A172 (cell line): ENCODE measurements at regions not wholly inside any gene's neighbourhood (a gene's known extent, or its start where the extent isn't known, plus 50 kb on each side); places are given as distances from the start of the nearest gene placed in this dataset.
A peak's percentile ranks its signal among the peaks of the same experiment; 100 is the strongest.

ENCODE experiments used
- DNase-seq: peaks from one replicate; pipeline ENCODE4 v3.0.0-alpha.2; 2015; ENCODE audit warnings: low spot score

- no peak for DNase-seq
Observed at GRCh38 chr13:72120632-72121031, 253.6 kb upstream of the DACH1 start.

GRCh38 chr13:72113931-72114330, 246.9 kb upstream of the DACH1 start:
- DNase-seq = no peak

GRCh38 chr13:72113076-72113475, 246.1 kb upstream of the DACH1 start:
- DNase-seq = no peak

DNA sequence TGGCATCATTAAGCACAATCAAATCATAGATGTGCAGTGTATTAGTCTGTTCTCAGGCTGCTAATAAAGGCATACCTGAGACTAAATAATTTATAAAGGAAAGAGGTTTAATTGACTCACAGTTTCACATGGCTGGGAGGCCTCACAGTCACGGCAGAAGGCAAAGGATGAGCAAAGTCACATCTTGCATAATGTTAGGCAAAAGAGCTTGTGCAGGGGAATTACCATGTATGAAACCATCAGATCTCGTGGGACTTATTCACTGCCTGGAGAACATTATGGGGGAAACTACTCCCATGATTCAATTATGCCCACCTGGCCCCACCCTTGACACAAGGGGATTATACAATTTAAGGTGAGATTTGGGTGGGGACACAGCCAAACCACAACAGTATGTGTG, 245.2 kb upstream of the DACH1 start:
- no peak for DNase-seq

- peak; percentile 32 for DNase-seq
Observed at GRCh38 chr13:72109863-72110262, 242.9 kb upstream of the DACH1 start.

GRCh38 chr13:72104656-72105180, 237.7 kb upstream of the DACH1 start:
- no peak for DNase-seq

GRCh38 chr13:72101768-72102400, 234.9 kb upstream of the DACH1 start:
- no peak for DNase-seq

GRCh38 chr13:72100339-72100738, 233.3 kb upstream of the DACH1 start:
- no peak for DNase-seq

- DNase-seq = no peak
Observed at GRCh38 chr13:72097568-72097967, 230.6 kb upstream of the DACH1 start.

DNA sequence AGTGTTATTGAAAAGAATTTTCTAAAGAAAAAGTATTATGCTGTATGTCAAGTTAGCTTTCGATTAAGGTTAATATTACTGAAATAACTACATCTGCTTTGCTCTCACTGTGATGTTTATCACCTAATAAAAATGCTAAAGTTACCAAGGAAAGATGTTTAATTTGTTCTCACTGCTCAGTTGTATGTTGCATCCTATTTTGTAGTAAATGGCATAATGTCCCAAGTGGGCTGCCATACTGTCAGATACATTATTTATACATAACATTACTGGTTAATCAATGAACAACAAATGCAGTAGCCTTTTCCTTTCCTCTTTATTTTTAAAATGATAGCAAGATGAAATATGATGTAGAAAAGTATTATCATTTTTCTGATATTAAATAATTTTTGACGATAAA, 226.3 kb upstream of the DACH1 start:
- no peak for DNase-seq

DNA sequence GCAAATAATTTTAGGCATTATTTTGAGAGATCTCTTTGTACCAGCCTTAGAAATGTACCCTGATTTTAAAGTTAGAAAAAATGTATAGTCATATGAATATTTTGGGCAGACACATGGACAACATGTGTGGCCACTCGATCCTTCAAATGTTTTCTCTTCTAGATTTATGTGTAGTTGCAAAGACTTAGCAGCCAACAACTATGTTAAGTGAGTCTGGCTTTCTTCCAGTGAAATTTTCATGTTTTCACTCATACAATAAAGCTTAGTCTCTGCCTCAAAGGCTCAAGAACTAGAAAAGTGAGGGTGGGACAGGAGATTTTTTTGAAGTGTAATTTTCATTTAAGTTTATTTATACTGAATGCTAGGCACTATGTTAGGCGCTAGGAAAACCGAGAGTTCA, 207.7 kb upstream of the DACH1 start:
- no peak for DNase-seq

GRCh38 chr13:72072261-72072660, 205.3 kb upstream of the DACH1 start:
- DNase-seq = no peak

DNA sequence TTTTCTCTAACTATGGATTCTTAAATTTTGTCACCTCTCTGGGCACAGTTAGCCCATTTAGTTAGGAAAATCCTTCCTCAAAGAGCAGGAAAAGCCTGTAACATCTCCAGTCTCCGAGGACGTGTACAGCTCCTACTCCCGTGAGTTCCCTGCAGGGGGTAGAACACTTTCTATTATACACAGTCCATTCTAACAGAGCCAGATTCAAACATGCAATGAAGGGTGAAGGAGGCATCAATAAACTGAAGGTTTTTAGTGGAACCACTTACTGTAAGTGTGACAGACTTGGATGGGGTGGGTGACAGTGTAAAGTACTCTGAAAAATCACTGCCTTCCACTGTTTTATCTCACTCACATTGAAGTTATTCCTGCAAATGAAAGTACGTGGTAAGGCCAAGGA, 204.7 kb upstream of the DACH1 start:
- no peak for DNase-seq

GRCh38 chr13:72062566-72062965, 195.6 kb upstream of the DACH1 start:
- peak; percentile 71 for DNase-seq

GRCh38 chr13:72061613-72062012, 194.6 kb upstream of the DACH1 start:
- DNase-seq = no peak

- DNase-seq = no peak
Observed at GRCh38 chr13:72050251-72050650, 183.2 kb upstream of the DACH1 start.

DNA sequence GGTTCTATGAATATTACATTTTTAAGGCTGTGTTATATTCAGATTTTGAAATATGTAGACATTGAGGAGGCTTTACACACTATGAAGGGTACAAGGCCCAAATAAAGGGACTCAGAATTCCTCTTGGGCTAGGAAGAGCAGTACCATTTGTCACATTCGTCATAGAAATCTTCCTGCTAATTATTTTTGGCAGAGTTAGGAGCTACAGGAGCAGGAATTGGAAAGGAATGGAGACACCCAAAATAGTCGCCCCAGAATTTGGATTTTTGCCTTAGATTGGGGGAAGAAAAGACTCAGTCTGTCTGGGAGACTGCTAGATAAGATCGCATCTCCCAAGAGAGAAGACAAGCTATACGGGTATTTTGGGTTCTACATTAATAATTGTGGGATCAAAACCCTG, 176.4 kb upstream of the DACH1 start:
- DNase-seq = no peak

DNA sequence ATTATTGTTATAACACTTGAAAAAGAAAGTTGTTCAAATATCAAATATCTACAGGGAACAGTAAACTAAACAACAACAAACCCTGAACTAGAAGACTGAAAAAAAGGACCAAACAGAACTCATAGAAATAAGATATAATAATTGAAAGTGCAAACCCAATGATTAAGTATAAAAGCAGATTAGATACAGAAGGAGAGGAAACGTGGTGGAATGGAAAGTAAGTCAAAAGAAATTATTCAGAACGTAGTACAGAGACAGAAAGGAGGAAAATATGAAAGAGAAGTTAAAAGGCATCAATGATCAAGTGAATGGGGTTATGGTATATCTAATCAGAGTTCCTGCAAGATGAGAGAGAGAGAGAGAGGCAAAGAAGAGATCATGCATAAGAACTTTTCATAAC, 174.2 kb upstream of the DACH1 start:
- DNase-seq = no peak

DNA sequence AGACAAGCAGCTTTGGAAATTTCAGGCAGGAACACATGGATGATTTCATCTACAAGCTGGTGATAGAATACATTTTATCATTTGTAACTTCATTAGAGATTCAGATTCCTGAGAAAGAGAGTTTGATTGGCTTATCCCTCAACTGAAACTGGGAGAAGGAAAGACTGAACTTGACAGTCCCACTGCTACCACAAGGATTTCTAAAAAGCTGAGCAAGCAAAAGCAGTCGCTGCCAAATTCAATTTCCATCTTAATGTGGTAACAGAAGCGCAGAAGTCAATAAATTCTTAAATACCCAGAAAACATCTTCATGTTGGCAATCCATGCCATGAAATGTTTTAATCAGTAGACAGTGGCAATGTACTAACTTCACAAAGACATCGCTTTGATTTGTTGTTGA, 172.1 kb upstream of the DACH1 start:
- no peak for DNase-seq

DNA sequence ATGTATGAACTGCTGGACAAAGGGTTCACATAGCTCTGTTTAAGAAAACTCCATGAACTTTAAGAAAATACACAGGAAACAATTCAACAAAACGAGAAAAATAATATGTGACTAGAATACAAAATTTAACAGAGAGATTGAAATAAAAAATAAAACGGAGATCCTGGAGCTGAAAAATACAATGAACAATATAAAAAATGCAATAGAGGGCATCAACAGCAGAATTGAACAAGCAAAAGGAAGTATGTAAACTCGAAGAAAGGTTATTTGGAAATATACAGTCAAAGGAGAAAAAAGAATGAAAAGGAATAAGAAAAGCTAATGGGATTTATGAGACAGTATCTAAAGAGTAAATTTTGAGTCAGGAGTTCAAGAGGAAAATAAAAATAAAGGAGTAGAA, 163.0 kb upstream of the DACH1 start:
- DNase-seq = no peak

DNA sequence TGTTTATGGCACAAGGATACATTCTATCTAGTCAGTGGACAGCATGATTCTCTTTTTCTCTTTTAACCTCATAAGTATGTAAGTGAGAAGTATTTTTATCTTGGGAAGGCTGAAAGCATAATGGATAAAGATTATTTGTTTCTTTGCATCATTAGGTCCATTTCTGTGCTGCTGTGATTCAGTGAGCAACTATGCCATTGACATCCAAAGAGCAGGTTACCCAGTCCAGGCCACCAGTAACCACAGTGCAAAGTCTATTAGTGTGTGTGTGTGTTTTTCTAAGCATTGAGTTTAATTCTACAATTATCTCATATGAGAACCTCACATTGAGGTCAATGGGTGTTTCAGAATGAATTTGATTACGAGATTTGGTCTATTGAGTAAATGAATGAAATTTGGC, 158.8 kb upstream of the DACH1 start:
- no peak for DNase-seq

DNA sequence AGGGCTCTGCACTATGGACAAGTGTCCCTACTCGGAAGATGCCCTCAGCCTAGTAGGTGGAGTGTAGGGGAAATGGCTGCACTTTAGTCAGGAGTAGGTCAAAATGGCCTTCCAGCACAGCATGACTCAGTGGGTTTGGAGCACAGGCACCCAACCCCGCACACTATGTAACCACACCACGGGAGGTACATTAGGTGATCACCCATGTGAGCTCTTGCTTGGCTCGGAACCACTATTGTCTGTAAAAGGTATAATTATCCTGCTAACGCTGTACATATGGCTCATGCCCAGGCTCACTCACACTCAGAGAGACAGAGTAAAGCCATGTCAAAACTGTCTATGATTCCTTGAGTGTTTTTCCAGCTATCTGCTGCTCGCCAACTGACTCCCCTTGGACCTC, 156.9 kb upstream of the DACH1 start:
- no peak for DNase-seq

- no peak for DNase-seq
Observed at GRCh38 chr13:72005455-72005854, 138.5 kb upstream of the DACH1 start.

DNA sequence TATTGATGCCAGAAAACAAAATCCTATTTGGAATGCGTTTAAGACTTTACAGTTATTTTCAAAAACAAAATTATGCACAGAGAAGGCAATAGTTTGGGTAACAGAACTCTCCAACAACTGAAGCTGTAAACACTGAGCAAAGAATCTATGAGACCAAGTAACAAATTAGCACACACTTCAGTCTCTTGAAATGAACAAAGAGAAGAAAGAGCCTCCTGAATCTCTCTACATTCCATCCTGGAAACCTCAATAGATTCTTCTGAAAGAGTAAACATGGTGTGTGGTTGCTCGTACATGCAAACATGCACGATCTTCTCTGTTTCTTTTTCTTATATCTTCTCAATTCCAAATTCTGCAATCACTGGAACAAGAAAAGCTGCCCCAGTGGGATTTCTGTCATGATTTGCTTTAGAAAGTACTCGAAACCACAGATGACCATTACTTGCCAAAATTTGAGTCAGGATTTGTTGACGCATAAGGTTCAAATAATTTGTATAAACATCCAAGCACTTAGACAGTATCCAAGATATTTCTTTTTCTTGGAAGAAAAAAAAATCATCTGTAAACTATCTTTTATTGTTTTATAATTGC, 137.9 kb upstream of the DACH1 start:
- DNase-seq = no peak
